A549 (cell line): ENCODE measurements at regions not wholly inside any gene's neighbourhood (a gene's known extent, or its start where the extent isn't known, plus 50 kb on each side); places are given as distances from the start of the nearest gene placed in this dataset.

Experiments
- CTCF ChIP-seq: fragments of >200 bp; sonication (Bioruptor Twin); formaldehyde crosslinking; IDR thresholded peaks from 3 replicates; pipeline ENCODE4 v1.5.1; 2016
- POLR2A ChIP-seq: IDR thresholded peaks from 2 replicates; pipeline ENCODE4 v1.6.1; 2012; ENCODE audit warnings: mild to moderate bottlenecking, low read length

GRCh38 chr2:133846476-133846875, 278.2 kb upstream of the NCKAP5 start:
- no peak for TF ChIP-seq POLR2A
- TF ChIP-seq CTCF = no peak
